HG03457 (cell line): ENCODE measurements at regions not wholly inside any gene's neighbourhood (a gene's known extent, or its start where the extent isn't known, plus 50 kb on each side); places are given as distances from the start of the nearest gene placed in this dataset.

ENCODE experiments used
- ATAC-seq: cut with Tn5 transposase; IDR thresholded peaks from one replicate; pipeline ENCODE4 v1.9.1; 2021; ENCODE audit warnings: moderate number of reproducible peaks; ENCODE audit not compliant: unreplicated experiment

DNA sequence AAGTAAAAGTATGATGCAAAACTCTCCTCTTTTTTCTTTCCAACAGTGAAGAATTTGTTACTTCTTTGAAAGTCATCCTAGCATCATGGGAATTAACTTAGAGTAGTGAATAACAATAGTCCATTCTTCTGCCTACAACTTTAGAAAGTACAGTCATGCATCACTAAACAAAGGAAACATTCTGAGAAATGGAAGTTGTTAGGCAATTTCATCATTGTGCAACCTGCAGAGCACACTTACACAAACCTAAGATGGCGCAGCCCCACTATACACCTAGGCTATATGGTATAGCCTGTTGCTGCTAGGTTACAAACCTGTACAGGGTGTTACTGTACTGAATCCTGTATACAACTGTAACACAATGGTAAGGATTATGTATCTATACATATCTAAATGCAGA lies 1209.3 kb upstream of the C9orf72 start:
- no peak for ATAC-seq

DNA sequence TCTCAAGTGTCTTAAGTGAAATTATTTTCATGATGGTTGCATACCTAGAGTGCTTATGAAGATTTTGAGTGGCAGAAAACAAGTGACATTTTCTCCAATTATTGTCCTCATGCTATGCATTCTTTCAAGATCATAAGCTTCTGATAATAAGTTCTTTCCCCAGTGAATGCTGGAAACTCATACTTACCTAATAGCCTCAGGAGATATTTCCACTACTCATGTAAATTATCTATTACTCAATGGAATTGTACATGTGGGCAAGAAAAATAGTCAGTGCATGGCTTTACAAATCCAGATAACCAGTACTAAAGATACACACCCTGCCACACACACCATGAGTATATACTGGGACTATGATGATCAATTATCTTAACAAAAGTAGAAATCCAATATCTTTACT lies 1219.4 kb upstream of the C9orf72 start:
- no peak for ATAC-seq

DNA sequence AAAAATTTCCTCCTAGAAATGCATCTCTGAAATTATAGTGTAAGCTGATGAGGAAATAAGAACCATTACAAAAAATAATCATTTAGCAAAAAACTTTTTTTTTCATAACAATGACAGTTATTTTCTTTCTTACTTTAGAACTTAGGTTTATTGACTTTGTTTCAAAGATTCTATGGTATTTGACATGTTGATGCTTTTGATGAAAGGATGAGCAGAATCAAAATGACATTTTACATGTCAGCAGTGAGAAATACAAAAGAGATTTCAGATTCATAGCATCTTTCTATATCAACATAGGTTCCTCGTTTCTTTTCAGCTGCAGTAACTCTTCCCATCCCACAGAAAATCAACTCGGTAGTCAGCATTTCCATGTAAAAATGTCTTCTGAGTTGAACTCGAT lies 1226.6 kb upstream of the C9orf72 start:
- ATAC-seq = no peak

DNA sequence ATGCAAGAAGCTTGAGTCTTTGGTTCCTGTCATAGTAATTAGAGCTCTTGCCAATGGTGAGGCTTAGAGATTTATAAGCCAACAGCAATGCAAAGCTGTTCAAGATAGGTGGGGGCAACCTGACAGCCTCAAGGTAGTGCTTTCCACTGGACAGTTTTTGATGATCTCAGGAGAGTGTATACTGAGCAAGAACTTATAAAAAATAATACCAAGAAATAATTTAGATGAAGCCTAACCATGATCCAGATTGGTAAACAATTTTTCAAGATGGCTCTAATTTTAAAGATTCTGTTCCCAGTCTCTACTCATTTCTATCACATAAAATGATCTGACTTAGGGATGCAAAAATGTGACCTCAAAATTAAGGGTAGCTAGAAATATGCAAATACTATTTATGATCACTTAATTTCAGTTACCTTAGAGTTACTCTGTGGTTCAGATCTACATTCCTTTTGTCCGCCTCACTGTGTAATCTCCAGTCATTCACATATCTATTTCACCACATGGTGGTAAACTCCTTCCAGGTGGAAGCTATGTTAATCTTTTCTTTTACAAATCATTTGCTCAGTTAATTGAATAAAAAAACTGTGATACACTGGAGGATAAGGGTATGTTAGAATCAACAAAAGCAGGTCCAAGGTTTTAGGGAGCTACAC lies 1228.0 kb upstream of the C9orf72 start:
- ATAC-seq = no peak

DNA sequence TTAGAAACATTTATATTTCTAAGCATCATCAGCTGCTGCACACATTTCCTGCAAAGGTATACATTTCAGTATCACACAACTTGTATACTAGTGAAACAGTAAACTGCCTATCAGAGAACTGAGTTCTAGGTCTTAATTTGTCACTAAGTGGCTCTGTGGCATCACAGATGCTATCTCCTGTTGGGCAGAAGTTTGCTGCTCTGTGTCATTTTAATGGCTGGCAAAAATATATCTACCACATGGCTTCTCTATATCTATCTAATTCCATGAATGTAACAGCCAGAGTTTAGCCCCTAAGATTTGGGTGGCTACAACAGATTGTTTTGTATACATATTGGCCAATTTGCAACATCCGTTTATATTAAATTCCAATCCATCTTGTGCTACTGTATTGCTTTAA lies 1231.9 kb upstream of the C9orf72 start:
- no peak for ATAC-seq

DNA sequence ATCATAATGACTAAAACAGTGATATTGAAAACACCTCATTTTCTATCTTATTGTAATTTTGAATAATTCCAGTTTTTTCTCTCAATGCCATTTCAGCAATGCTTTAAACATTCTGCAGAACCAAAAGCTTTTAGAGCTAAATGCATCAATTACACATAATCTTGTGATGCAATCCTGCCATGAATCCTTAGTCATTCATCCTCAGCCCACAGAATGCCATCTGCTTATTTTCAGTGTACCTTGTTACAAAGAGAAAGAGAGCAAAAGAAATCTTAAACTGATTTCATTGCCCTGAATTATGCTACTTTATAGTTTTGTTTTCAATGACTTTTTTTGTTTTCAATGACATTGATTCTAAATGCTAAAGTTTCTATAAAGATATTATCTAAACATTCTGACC lies 1234.8 kb upstream of the C9orf72 start:
- ATAC-seq = no peak

DNA sequence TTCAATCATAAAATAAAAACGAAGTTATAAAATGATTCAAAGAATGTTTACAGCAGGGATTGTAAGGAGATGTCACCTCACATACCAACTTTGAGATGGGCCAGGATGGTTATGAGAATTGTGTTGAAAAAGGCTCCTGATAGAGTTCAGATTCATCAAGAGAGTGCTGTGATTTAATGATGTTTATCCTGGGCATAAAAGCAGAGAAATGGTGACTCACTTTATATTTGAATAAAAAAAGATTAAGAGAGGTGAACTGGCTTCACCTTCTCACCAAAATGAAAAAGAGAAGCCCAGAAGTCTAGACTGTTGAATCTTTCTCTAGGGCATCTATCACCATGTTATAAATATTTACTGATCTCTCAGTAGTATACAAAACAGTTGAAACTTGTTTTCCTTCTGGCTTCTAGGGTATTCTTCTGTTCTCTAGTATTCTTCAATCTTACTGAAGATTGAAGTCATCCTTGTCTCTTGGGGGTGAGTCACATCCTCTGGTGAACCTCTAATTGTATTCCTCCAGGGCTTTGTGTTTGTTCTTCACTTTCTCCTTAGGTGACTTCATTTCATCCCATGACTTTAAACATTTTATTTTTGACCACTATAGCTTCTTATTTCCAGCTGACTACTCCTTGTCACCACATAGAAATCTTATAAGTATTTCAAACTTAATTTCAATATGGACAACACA lies 1237.3 kb upstream of the C9orf72 start:
- ATAC-seq = no peak

DNA sequence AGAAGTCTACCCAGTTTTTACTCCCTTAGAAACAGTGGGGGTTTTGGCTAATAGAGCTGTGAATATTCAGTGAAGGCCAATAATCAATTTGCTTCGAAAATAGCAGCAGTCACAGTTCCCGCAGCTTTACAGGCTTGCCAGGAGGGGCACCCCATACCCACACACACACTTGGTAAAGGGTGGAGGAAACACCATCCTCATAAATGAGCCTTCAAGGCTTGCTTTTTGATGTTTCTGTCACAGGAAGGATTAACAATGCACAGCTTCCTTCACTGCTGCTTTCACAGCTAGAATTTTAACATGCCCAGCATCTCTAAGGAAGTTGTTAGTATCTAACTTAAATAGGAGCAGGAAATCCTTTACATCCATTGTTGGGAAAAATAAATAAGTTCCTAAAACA lies 1247.5 kb upstream of the C9orf72 start:
- no peak for ATAC-seq

DNA sequence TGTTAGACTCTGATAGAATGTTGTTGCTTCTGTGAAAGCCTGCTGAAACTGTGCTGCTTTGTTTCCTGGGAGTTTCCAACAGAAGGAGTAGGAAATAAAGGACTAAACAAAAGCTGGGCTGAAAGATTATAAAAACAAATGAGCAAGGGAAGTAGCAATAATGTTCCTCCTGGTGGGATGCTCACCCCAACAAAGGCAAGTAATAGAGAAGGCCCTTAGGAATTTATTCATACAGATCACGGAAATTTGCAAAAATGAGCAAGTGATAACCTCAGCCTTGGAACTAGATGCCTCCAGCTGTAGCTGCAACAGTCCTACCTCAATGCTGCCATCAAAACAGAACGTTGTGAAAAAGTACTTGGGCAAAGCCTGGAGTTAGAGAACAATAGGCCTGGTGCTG lies 1248.0 kb upstream of the C9orf72 start:
- ATAC-seq = no peak

DNA sequence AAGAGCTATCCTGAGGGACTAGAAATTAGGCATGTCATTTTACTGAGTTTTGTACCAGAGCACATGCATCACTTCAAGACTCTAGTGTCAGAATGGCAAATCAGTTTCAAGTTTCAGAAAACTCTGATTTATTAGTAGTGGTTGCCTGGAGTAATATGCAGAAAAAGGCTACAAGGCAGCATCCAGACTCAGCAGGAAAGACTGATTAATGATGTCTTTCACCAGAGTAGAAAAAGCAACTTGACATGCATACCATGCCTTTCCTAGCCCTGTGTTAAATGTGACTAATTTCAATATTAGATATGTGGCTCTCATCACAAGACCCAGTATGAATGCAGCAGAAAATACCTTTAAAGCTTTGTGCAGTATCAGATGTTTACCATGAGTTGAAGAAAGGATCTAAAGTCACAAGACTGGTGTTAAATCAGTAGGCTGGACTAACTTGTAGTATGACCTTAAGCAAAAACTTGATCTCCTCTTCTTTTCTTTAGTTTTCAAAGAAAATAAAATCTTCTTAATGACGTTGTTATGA lies 1251.2 kb upstream of the C9orf72 start:
- no peak for ATAC-seq

DNA sequence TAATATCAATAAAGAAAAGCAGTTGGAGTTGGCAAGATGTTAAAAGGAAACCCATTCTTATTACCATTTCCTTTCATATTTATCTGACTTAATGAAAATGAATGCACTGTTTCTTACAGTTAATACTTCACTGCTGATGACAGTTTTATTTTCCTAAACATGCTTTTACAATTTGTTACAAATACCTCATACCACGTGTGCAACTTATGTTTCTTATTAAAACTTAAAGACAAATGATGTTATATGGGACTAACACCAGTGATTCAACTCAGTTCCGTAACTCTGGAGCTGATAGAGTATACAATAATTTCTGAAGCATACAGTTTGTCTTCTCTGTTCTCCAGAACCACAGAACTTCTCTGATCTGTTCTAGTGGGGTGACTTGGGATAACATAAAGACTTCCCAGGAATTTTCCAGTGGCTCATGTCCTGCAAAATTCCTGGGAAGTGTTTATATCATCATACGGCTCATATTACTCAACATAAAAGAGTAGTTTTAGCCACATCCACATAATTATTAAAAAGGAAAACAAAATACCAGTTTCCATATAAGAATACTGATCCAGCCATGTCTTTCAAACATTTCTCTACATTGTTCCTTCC lies 1259.0 kb upstream of the C9orf72 start:
- ATAC-seq = no peak

DNA sequence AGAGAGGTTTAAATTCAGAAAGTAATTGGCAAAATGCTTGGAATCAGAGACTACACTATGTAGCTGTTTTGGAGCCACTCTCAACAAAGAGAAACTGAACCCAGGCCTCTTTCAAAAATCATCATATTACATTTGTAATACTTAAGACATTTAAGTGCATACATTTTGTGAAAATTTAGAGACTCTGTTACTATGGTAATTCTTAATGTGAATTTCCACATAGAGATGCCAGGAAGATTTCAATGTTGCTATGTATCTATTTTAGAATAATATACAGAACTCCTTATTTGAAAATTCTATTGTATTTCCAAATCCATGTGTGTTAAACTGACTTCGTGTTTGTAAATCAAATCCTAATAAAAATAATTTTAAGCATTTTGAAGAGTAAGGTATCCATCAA lies 1260.9 kb upstream of the C9orf72 start:
- no peak for ATAC-seq

DNA sequence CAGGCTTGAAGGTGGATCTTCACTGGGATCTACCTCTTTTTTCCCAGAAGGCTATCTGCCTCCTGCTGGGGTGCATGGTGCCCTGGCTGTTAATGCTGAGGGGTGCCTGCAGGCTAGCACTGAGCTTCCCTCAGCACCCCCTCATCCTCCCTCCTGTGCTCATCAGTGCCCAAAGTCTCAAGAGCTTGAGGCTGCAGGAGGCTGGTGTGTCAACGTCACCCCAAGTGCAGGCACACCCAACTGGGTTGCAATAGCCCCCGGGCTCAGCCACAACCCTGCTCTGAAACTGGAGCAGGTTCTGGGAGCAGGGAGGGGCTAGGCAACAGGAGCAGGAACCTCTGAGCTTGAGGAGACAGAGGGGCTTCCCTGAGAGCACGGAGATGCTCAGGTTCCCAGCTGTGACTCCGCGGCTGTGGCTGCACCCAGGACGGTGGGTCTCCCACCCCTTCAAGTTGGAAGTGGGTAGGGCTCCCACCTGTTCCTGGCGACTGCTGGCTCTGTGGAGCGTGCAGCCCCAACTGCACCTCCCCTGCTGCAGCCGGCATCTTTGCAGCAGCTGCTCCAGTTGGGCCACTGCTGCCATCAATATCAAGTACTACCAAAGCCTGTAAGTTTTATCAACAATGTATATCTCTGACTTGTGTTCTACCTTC lies 1266.6 kb upstream of the C9orf72 start:
- no peak for ATAC-seq

DNA sequence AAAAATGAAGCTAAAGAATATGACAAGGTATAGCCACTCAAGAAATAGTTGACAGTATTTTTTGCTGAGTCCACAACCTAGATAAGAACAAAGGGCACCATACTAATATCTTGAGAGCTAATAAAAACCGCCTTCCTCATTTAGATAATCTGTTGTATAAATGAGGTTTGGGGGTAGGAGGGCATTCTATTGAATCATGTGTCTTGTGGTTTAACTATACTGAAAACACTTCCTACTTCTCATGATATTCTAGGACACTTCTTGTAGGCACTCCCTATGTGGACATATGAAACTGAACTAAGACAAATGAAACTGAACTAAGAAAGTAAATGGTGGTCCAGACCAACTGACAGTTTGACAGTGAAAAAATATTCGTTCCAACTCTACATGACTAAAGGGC lies 1268.5 kb upstream of the C9orf72 start:
- ATAC-seq = no peak

DNA sequence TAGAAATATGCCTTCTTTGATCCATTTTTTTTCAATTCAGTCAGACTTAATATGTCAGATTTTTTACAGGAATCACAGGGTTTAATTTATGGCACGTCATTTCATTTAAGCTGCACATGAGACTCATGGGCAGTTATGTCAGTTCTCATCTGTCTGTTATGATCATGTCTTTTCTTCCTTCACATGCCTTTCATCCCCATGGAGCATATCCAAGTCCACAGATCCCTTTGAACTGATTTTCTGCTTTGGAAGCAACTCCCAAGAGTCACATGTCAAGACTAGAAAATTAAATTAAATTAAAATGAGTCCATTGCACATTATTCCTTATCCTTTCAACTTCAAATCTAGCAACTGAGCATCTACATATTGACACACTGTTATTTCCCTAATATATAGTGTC lies 1274.0 kb upstream of the C9orf72 start:
- ATAC-seq = no peak

DNA sequence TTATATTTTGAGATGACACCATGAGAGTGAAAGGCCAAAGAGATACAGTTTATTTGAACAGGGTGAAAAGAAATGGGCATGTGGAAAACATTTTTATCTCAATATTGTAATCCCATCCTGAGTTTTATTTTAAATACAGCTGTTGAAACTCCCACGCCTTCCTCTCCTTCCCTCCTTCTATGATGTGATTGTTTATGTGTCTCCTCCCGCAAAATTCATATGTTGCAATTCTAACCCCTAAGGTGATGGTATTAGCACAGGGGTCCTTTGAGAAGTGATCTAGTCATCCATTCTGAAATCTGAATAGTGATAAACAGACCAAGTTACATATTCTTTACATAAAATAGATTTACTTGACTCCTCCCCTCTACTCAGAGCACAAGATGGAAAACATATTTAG lies 1275.4 kb upstream of the C9orf72 start:
- ATAC-seq = no peak

DNA sequence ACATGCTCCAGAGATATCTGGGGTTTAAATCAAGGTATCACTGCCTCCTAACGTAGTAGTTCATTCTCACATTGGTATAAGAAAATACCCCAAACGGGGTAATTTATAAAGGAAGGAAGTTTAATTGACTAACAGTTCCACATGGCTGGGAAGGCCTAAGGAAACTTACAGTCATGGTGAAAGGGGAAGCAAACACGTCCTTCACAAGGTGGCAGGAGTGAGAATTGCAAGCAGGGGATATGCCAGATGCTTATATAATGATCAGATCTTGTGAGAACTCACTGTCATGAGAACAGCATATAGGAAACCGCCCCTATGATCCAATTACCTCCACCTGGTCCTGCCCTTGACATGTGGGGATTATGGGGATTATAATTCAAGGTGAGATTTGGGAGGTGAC lies 1280.2 kb upstream of the C9orf72 start:
- ATAC-seq = no peak

DNA sequence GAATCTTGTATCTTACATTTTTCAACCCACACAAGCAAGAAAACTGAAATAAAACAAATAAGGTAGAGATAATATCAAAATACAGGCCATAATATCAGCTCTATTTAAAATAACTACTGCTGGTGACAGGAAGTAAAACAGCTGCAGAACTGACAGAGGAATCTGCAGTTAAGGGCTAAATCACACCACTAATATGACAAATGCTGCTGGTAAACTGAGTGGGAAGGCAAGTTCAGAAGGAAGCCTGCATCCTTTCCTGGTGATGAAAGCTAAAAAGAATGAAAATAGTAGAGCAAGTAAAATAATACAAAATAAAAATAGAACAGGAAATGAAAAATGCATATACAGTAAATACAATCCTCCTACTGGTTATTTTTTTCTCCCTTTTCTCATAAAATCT lies 1293.7 kb upstream of the C9orf72 start:
- no peak for ATAC-seq

DNA sequence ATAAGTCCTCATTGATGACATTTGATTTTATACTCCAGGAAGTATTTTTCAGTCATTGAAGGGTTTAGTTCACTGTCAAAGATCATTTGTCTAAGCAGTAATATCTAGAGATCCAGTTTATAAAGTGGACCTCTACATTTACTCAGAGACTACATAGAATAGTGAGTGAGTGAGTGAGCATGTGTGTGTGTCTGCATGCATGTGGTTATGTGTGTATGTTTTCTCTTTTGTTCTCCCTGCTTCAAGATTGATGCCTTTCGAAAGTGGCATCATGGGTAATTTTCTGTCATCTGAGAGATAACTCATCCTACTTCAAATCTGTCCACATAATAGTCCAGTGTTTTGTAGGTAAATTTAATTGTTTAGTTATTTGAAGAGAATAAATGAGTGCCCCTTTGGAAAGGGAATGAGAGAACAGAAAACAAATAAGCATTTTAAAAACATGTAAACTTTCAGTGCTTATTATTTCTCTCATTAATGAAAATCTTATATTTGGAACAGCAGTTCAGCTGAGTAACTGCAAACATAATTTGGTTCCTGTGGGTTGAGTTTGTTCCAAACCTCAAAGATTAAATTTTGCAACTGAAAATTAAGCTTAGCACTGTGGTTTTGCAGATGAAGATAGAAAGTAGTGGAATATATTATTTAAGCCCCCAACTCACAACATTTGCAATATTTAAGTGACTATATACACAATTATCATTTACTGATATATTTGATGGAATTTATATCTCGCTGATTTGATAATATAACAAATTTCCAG lies 1295.1 kb upstream of the C9orf72 start:
- ATAC-seq = no peak

DNA sequence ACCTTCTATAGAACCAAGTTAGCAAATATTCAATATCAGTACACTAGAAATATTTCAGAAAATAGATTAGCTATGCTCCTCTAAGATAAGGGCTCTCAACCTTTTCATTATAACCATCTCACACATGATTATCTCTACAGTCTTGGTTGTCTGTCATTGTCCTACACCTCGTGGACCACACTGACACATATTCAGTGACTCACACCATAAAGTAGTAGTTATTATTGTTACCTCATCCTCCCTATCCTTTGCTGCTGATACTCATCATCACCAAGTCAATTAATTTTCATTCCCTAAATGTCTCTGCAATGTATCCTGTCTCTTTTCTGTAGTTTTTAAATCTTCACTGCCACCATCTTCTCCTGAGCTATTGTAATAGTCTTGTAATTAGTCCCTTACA lies 1309.2 kb upstream of the C9orf72 start:
- no peak for ATAC-seq

DNA sequence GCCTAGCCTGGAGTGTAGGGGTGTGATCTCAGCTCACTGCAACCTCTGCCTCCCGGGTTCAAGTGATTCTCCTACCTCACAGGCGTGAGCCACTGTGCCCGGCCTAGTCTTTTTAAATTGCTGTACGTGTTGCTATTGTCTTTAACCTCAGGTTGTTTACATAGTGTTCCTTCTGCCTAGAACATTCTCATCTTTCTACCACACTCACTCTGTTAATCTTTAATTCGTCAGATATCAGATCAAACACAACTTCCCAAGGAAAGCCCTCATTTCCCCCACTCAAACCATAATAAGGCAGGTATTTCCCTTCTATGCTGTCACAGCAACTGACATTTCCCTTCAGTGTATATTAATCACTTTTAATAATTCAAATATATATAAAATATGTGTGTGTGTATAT lies 1310.0 kb upstream of the C9orf72 start:
- ATAC-seq = no peak
